Caco-2 (cell line): ENCODE measurements at regions not wholly inside any gene's neighbourhood (a gene's known extent, or its start where the extent isn't known, plus 50 kb on each side); places are given as distances from the start of the nearest gene placed in this dataset.

Experiments
- BruUV-seq: library from RNA; stranded (reverse); fragments of 400-500 nt; replicated peaks from 2 replicates; lab custom pipeline; 2021; lab: Mats Ljungman, UMichigan
- CTCF ChIA-PET: fragments of 300-600 bp; sonication (Branson Sonifier 250); formaldehyde crosslinking; loops from one replicate; lab custom pipeline; 2022; ENCODE audit warnings: antibody characterized with exemption; lab: Charles Lee
- POLR2A ChIA-PET: fragments of 300-600 bp; sonication (Branson Sonifier 250); formaldehyde crosslinking; loops from one replicate; lab custom pipeline; 2022; ENCODE audit warnings: antibody characterized with exemption; lab: Charles Lee
- DNase-seq, 2 experiments: peaks; one replicate each; pipeline versions ENCODE4 v3.0.0 to v3.0.0-alpha.2; 2020 to 2022
- H3K27me3 ChIP-seq: replicated peaks from 2 replicates; pipeline ENCODE4 v1.6.0; 2011; ENCODE audit warnings: low read length; ENCODE audit not compliant: control insufficient read depth, insufficient read depth
- H3K36me3 ChIP-seq: 2 replicates; pipeline ENCODE4 v1.5.1; 2011; ENCODE audit warnings: low read length; ENCODE audit not compliant: control insufficient read depth, insufficient read depth
- H3K4me1 ChIP-seq: fragments of 250-450 bp; sonication (Bioruptor Pico); 2 replicates; pipeline ENCODE4 v1.5.1; 2020; ENCODE audit warnings: mild to moderate bottlenecking
- H3K4me3 ChIP-seq: 2 replicates; pipeline ENCODE4 v1.5.1; 2011; ENCODE audit warnings: low read depth, mild to moderate bottlenecking, control low read depth, low read length
- H3K9me3 ChIP-seq: fragments of 250-450 bp; sonication (Bioruptor Pico); 2 replicates; pipeline ENCODE4 v1.5.1; 2020; ENCODE audit warnings: mild to moderate bottlenecking, moderate library complexity
- H3K27ac Mint-ChIP-seq: one replicate; pipeline ENCODE4 v1.8.0; 2022; ENCODE audit warnings: mixed read lengths; ENCODE audit not compliant: unreplicated experiment
- H3K27me3 Mint-ChIP-seq: one replicate; pipeline ENCODE4 v1.8.0; 2022; ENCODE audit warnings: mixed read lengths; ENCODE audit not compliant: insufficient read depth, unreplicated experiment
- H3K36me3 Mint-ChIP-seq: one replicate; pipeline ENCODE4 v1.8.0; 2022; ENCODE audit warnings: mild to moderate bottlenecking, mixed read lengths; ENCODE audit not compliant: insufficient read depth, unreplicated experiment
- H3K4me1 Mint-ChIP-seq: one replicate; pipeline ENCODE4 v1.8.0; 2022; ENCODE audit warnings: low read depth, mixed read lengths; ENCODE audit not compliant: unreplicated experiment
- H3K4me3 Mint-ChIP-seq: one replicate; pipeline ENCODE4 v1.8.0; 2022; ENCODE audit warnings: mild to moderate bottlenecking, moderate library complexity, mixed read lengths; ENCODE audit not compliant: unreplicated experiment
- H3K9me3 Mint-ChIP-seq: one replicate; pipeline ENCODE4 v1.8.0; 2022; ENCODE audit warnings: mixed read lengths; ENCODE audit not compliant: unreplicated experiment
- intact Hi-C: fragments of 100-400 bp; cut with micrococcal nuclease; formaldehyde crosslinking; loops from one replicate; pipeline ENCODE4 v1.10.0; 2022; ENCODE audit not compliant: unreplicated experiment
- TF ChIP-seq, protein P1 (sequence below), 2 experiments: fragments of 200-600 bp in 1 of 2; IDR thresholded peaks; 1 replicate in 1 of 2; 2 replicates in 1 of 2; pipeline versions ENCODE4 v1.5.1 to v1.8.0; 2011 to 2022; ENCODE audit warnings: antibody characterized with exemption in 1 of 2, control low read depth in 1 of 2, inconsistent platforms in 1 of 2, low read depth in 1 of 2, low read length in 1 of 2, mild to moderate bottlenecking in 1 of 2, moderate library complexity in 1 of 2; ENCODE audit not compliant: insufficient read depth in 1 of 2, severe bottlenecking in 1 of 2, unreplicated experiment in 1 of 2

DNA sequence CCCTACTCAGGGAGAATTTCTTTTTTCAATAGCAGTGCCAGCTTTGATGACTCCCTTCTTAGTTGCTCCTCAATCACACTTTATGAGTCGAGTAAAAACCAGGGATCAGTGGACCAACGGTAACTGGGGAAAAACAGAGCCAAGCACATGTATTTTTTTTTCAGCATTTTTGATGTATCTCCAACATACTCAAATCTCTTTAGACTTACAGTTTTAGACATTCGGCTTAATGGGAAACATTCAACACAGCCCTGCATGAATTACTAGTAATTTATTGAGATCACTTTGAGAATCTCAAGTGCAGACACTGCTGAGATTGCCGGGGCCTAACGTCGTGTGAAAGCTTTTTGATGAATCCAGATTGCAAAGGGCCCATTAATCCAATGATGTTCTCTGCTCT is 306.7 kb downstream of the NUAK1 start:
- Mint-ChIP-seq H3K4me3 (no peak overlapping the region), H3K27ac (no peak overlapping the region), H3K4me1 (no peaks in the 10 kb centered on the region), H3K27me3 (no peaks in the 10 kb centered on the region), H3K36me3 (no peaks in the 10 kb centered on the region), H3K9me3 (no peaks in the 10 kb centered on the region)
- intact Hi-C loops: no loop called here
- POLR2A ChIA-PET: no interaction called here
- BruUV-seq: no TSS peak
- no peak overlapping the region for H3K4me3 ChIP-seq
- no peaks in the 10 kb centered on the region for H3K36me3 ChIP-seq
- no peaks in the 10 kb centered on the region for H3K4me1 ChIP-seq
- DNase-seq: no peak
- CTCF ChIA-PET: no interaction called here
- no peaks in the 10 kb centered on the region for H3K27me3 ChIP-seq
- TF ChIP-seq, protein P1, sequence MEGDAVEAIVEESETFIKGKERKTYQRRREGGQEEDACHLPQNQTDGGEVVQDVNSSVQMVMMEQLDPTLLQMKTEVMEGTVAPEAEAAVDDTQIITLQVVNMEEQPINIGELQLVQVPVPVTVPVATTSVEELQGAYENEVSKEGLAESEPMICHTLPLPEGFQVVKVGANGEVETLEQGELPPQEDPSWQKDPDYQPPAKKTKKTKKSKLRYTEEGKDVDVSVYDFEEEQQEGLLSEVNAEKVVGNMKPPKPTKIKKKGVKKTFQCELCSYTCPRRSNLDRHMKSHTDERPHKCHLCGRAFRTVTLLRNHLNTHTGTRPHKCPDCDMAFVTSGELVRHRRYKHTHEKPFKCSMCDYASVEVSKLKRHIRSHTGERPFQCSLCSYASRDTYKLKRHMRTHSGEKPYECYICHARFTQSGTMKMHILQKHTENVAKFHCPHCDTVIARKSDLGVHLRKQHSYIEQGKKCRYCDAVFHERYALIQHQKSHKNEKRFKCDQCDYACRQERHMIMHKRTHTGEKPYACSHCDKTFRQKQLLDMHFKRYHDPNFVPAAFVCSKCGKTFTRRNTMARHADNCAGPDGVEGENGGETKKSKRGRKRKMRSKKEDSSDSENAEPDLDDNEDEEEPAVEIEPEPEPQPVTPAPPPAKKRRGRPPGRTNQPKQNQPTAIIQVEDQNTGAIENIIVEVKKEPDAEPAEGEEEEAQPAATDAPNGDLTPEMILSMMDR (IDR thresholded peaks at IDR 0.05; ENCODE audit: insufficient read depth in 1 of 2, low read depth in 1 of 2, low read length in 1 of 2, severe bottlenecking in 1 of 2, unreplicated experiment in 1 of 2): no peak
- H3K9me3 ChIP-seq: no peaks in the 10 kb centered on the region

DNA sequence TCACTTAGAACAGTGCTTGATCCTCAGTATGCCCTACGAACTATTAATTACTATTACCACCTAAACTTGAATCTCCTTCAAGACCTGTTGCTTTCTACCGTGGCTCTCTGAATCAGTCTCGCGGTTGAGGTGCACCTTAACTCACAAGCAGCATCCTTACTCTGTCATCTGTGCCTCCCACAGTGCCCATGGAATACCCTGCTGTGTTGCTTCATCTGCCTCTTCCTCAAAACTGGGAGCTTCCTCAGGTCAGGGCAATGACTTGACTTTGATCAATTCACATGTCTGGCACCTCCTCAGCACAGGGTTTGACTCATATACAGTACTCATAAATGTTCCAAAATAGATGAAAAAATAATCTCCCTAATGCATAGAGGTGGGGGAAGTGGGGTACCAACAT is 305.9 kb downstream of the NUAK1 start:
- DNase-seq: no peak
- H3K27ac Mint-ChIP-seq: no peak overlapping the region
- TF ChIP-seq, protein P1 (IDR thresholded peaks at IDR 0.05; ENCODE audit: insufficient read depth in 1 of 2, low read depth in 1 of 2, low read length in 1 of 2, severe bottlenecking in 1 of 2, unreplicated experiment in 1 of 2): no peak
- H3K4me1 Mint-ChIP-seq: no peaks in the 10 kb centered on the region
- no peaks in the 10 kb centered on the region for H3K9me3 ChIP-seq
- no peak overlapping the region for H3K4me3 Mint-ChIP-seq
- no peaks in the 10 kb centered on the region for H3K9me3 Mint-ChIP-seq
- BruUV-seq: no TSS peak
- ChIA-PET CTCF (no interaction called here), POLR2A (no interaction called here)
- no peaks in the 10 kb centered on the region for H3K27me3 Mint-ChIP-seq
- no peaks in the 10 kb centered on the region for H3K36me3 ChIP-seq
- H3K4me3 ChIP-seq: no peak overlapping the region
- no peaks in the 10 kb centered on the region for H3K27me3 ChIP-seq
- no peaks in the 10 kb centered on the region for H3K4me1 ChIP-seq
- intact Hi-C loops: no loop called here
- H3K36me3 Mint-ChIP-seq: no peaks in the 10 kb centered on the region

DNA sequence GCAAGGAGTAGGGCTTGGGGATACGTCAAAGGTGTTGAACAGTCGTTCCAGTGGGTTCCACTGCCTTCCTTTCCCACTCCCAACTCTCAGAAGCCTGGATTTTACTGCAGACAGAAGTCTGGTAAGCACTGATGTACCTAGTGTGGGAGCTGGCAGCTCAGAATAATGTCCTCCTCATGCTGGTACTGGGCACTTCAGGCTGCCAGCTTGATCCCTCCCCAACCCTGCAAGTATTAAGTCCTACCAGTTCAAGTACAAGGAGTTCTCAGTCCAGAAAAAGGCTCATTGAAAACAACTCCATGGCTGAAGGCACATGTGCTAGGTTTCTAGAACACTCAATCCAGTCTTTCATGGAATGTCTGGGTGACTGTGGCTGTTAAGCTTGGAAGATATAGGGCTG is 304.3 kb downstream of the NUAK1 start:
- H3K9me3 ChIP-seq: no peaks in the 10 kb centered on the region
- Mint-ChIP-seq H3K9me3 (no peaks in the 10 kb centered on the region), H3K4me3 (no peak overlapping the region), H3K4me1 (no peaks in the 10 kb centered on the region), H3K36me3 (no peaks in the 10 kb centered on the region), H3K27me3 (no peaks in the 10 kb centered on the region), H3K27ac (no peak overlapping the region)
- TF ChIP-seq, protein P1 (IDR thresholded peaks at IDR 0.05; ENCODE audit: insufficient read depth in 1 of 2, low read depth in 1 of 2, low read length in 1 of 2, severe bottlenecking in 1 of 2, unreplicated experiment in 1 of 2): no peak
- no peaks in the 10 kb centered on the region for H3K4me1 ChIP-seq
- H3K36me3 ChIP-seq: no peaks in the 10 kb centered on the region
- no TSS peak for BruUV-seq
- CTCF ChIA-PET: no interaction called here
- POLR2A ChIA-PET: no interaction called here
- intact Hi-C loops: no loop called here
- no peaks in the 10 kb centered on the region for H3K27me3 ChIP-seq
- H3K4me3 ChIP-seq: no peak overlapping the region
- no peak for DNase-seq
